ENCODE measurements at regions not wholly inside any gene's neighbourhood (a gene's known extent, or its start where the extent isn't known, plus 50 kb on each side); places are given as distances from the start of the nearest gene placed in this dataset.
"Not testable (repeated sequence)": the region's sequence is repeated elsewhere in the genome, so short reads cannot be mapped to it uniquely, and the experiment has no call there.

GRCh38 chr10:10755490-10755889, 262.2 kb upstream of the CELF2 start:
- Histone ChIP-seq H3K27ac (no peak overlapping the region), H3K9me3 (ENCODE audit: low read depth) (no peaks in the 10 kb centered on the region), H3K27me3 (no peaks in the 10 kb centered on the region), H3K4me3 (no peak overlapping the region), H3K4me1 (ENCODE audit: low read depth) (peaks cover 7% of the 10 kb centered on the region), H3K36me3 (no peaks in the 10 kb centered on the region)
- no peak for TF ChIP-seq CTCF (IDR thresholded peaks at IDR 0.05; ENCODE audit: low read depth, low read length)
- no peak for DNase-seq (ENCODE audit: low read depth in 1 of 2, low spot score in 1 of 2)

- DNase-seq (ENCODE audit: low read depth in 1 of 2, low spot score in 1 of 2) = no peak
- Histone ChIP-seq H3K4me1 (ENCODE audit: low read depth) (no peaks in the 10 kb centered on the region), H3K36me3 (no peaks in the 10 kb centered on the region), H3K4me3 (no peak overlapping the region), H3K9me3 (ENCODE audit: low read depth) (no peaks in the 10 kb centered on the region), H3K27ac (no peak overlapping the region), H3K27me3 (no peaks in the 10 kb centered on the region)
- no peak for TF ChIP-seq CTCF (IDR thresholded peaks at IDR 0.05; ENCODE audit: low read depth, low read length)
Measured at GRCh38 chr10:10758306-10758705, 259.4 kb upstream of the CELF2 start.

- not testable (repeated sequence) for H3K27me3 ChIP-seq; H3K4me3 ChIP-seq; DNase-seq (ENCODE audit: low read depth in 1 of 2, low spot score in 1 of 2); H3K4me1 ChIP-seq (ENCODE audit: low read depth); H3K27ac ChIP-seq; H3K36me3 ChIP-seq; H3K9me3 ChIP-seq (ENCODE audit: low read depth)
Measured at GRCh38 chr10:10759806-10760205, 257.9 kb upstream of the CELF2 start.

GRCh38 chr10:10765017-10765416, 252.7 kb upstream of the CELF2 start:
- Histone ChIP-seq H3K9me3 (ENCODE audit: low read depth) (no peaks in the 10 kb centered on the region), H3K27me3 (no peaks in the 10 kb centered on the region), H3K27ac (no peak overlapping the region), H3K4me3 (no peak overlapping the region), H3K4me1 (ENCODE audit: low read depth) (no peaks in the 10 kb centered on the region), H3K36me3 (no peaks in the 10 kb centered on the region)
- no peak for TF ChIP-seq CTCF (IDR thresholded peaks at IDR 0.05; ENCODE audit: low read depth, low read length)
- DNase-seq (ENCODE audit: low read depth in 1 of 2, low spot score in 1 of 2) = no peak

- Histone ChIP-seq H3K36me3 (no peaks in the 10 kb centered on the region), H3K9me3 (ENCODE audit: low read depth) (no peaks in the 10 kb centered on the region), H3K4me3 (no peak overlapping the region), H3K4me1 (ENCODE audit: low read depth) (no peaks in the 10 kb centered on the region), H3K27me3 (no peaks in the 10 kb centered on the region), H3K27ac (no peak overlapping the region)
- no peak for DNase-seq (ENCODE audit: low read depth in 1 of 2, low spot score in 1 of 2)
- no peak for TF ChIP-seq CTCF (IDR thresholded peaks at IDR 0.05; ENCODE audit: low read depth, low read length)
Measured at GRCh38 chr10:10772411-10772810, 245.3 kb upstream of the CELF2 start.

GRCh38 chr10:10772874-10773508, 244.7 kb upstream of the CELF2 start:
- no peaks in the 10 kb centered on the region for H3K4me1 ChIP-seq (ENCODE audit: low read depth)
- H3K4me3 ChIP-seq = no peak overlapping the region
- H3K27me3 ChIP-seq = no peaks in the 10 kb centered on the region
- H3K36me3 ChIP-seq = no peaks in the 10 kb centered on the region
- H3K27ac ChIP-seq = no peak overlapping the region
- no peaks in the 10 kb centered on the region for H3K9me3 ChIP-seq (ENCODE audit: low read depth)
- no peak for TF ChIP-seq CTCF (IDR thresholded peaks at IDR 0.05; ENCODE audit: low read depth, low read length)
- no peak for DNase-seq (ENCODE audit: low read depth in 1 of 2, low spot score in 1 of 2)
